ENCODE measurements at regions not wholly inside any gene's neighbourhood (a gene's known extent, or its start where the extent isn't known, plus 50 kb on each side); places are given as distances from the start of the nearest gene placed in this dataset.
"Not testable (repeated sequence)": the region's sequence is repeated elsewhere in the genome, so short reads cannot be mapped to it uniquely, and the experiment has no call there.

DNA sequence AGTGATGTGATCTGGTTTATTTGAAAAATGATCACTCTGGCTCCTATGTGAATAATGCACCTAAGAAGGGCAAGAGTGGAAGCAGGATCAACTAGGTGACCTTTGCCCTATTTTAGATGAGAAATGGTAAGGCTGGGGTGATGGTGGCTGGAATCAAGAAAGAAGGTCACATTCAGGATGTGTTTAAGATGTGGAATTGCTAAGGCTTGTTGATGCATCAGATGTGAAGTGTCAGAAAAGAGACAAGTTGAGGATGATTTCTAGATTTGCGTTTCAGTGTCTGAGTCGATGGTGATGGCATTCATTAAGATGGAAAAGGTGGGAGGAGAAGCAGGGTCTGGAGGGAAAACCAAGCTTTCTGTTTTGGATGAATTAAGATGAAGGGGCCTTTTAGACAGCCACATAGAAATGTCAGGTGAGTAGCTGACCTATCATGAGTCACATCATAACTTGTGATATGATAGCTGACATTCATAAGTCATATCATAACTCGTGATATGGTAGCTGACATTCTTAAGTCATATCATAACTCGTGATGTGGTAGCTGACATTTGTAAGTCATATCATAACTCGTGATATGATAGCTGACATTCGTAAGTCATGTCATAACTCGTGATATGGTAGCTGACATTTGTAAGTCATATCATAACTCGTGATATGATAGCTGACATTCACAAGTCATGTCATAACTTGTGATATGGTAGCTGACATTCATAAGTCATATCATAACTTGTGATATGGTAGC is 101.2 kb upstream of the SEC11C start:
- no peak for DNase-seq (ENCODE audit: low spot score)

DNA sequence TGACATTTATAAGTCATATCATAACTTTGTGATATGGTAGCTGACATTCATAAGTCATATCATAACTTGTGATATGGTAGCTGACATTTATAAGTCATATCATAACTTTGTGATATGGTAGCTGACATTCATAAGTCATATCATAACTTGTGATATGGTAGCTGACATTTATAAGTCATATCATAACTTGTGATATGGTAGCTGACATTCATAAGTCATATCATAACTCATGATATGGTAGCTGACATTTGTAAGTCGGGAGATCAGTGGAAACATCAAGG is 100.7 kb upstream of the SEC11C start:
- not testable (repeated sequence) for DNase-seq (ENCODE audit: low spot score)

DNA sequence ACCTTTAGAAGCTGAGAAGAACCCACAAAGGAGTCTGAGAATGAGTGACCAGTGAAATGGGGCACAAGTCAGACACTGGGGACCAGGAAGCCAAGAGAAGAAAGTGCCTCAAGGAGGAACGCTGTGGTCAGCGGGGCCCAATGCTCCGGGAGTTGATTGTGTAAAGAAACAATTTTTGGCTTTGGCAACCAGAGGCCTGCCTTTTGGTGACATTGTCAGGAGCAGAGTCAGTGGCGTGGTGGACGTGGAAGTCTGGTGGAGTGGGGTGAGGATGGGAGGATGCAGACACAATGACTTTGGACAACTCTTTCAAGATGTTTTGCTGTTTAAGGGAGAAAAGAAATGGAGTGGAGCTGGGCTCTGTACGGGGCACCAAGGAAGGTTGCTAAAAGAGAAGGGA is 100.2 kb upstream of the SEC11C start:
- no peak for DNase-seq (ENCODE audit: low spot score)

DNA sequence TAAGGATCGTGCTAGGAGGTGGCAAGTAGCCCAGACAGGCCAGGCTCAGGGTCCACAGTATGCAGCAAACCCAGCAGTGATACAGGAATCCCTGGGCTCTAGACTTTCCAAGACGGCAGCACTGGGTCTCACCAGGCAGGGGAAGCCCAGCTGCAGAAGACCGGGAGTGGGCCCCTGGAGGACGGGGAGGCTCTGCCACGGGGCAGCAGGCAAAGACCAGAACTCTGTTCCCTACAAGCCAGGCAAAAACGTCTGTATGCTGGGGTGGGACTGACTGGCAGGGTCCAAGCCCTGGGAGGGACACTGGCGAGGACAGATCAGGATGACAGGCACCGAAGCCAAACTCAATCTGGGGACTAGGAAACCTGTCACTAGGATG is 98.9 kb upstream of the SEC11C start:
- no peak for DNase-seq (ENCODE audit: low spot score)

DNA sequence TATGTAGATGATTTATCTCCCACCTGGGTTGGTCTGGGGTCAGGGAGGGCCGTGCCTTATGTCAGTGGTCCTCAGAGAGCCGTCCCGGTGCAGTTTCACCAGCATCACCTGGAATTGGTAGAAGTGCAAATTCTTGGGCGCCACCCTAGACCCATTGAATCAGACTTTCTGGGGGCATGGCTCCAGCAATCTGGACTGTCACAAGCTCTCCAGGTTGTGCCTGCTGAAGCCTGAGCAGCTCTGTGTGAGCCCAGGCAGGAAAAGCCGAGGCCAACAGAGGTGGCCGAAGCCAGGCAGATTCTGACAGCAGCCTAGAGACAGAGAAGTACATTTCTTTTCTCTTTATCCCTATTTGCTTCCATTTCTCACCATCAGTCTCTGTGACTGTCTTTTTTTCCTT is 98.4 kb upstream of the SEC11C start:
- no peak for DNase-seq (ENCODE audit: low spot score)

DNA sequence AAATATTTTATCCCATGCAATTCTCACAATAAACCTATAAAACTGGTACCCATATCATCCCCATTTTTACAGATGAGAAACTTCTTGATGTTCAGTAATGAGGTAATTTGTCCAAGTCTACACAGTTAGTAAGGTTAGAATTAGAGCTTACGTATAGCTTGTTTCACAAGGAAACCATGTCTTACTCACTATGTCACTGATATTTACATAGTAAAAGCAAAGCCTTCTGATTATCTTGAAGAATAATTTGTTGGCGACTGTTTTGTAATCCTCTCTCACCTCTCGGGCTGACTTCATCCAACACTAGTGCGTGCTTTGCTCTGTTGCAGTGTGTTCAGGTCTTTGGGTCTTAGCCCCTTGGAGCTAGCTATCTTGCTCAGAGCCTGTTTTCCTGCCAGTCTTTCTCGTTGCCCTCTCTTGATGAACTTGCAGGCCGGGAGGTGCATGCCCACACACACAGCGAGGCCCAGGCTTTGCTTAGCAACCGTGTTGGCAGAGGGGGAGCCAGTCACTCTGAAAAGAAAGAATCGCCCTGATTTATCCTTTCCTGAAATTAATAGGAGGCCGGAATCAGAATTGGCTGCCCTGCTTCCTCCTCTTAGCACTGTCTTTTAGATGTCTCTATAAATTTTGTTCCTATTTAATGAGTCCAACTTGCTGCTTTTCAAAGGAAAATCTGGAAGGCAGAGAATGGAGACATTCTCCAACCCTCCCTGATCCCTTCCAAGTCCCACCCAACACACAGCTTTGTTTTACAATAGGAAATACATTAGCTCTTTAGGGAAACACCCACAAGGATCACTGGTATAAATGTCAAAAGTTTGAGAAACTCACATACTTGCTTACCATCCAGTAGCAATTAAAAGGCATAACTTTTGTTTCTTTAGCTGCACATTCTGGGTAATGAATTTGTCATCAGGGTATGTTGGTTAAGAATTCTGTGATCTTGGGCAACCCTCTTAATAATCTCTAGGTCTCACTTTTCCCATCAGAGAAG is 97.6 kb upstream of the SEC11C start:
- DNase-seq (ENCODE audit: low spot score) = no peak

DNA sequence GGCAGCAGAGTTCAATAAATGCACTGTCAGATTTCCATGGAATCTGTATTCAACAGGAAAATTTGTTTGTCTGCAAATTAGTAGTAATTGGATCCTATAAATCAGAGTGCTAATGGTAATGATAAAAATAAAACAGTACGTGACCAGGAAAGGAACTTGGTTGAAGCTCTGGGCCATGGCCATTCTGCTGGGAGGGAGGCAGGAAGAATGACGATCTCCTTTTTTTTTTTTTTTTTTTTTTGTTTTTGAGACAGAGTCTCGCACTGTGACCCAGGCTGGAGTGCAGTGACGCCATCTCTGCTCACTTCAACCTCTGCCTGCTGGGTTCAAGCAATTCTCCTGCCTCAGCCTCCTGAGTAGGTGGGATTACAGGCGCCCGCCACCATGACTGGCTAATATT is 94.8 kb upstream of the SEC11C start:
- no peak for DNase-seq (ENCODE audit: low spot score)

DNA sequence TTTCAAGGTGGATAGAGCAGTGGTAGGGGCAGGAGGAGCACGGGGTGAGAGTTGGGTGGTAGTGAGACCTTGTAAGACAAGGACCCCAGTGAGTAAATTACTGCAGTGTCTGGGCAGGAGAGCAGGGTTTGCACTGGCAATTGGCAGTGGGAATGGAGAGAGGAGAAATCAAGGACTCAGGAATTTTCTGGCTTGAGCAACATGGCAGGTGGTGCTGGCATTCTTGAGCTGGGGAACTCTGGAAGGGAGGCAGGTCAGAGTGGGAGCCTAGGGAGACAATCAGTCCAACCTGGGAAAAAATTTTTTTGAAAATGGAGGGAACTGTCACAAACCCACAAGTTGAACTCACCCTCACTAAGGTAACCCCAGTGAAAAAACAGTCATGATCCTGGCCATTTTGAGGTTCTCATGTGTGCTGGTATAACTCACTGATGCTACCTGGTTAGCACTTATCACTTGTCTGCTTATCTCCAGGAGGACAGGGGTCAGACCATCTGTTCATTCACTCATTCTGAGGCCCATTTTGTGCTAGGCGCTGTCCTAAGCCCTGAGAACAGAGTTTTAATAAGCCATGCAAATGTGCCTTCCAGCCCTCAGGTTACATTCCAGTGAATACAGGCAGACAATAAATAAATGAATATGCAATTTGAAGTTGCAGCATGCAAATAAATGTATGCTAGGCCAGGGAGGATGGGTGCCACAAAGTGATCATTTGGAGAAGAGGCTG is 92.2 kb upstream of the SEC11C start:
- DNase-seq (ENCODE audit: low spot score) = no peak

DNA sequence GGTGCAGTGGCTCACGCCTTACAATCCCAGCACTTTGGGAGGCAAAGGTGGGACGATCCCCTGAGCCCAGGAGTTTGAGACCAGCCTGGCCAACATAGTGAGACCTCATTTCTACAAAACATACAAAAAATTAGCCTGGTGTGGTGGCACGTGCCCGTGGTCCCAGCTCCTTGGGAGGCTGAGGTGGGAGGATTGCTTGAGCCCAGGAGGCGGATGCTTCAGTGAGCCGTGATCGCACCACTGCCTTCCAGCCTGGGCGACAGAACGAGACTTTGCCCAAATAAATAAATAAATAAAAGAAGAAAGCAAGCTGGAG is 91.7 kb upstream of the SEC11C start:
- no peak for DNase-seq (ENCODE audit: low spot score)

DNA sequence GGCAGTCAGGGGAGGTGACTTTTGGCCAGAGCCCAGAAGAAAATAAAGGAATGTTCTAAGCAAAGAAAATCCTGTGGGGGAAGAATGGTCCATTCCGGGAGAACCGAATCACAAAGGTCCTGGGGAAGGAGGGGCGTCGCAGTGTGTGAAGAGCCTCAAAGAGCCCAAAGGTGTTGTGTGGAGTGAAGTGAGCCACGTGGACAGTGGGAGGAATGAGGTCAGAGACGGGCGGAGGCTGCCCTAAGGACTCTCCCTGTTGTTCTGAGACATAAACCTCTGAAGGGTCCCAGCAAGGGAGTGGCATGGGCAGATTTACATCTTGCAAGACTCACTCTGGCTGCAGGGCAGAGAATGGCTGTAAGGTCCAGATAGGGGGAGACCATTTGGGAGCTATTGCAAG is 91.3 kb upstream of the SEC11C start:
- no peak for DNase-seq (ENCODE audit: low spot score)

DNA sequence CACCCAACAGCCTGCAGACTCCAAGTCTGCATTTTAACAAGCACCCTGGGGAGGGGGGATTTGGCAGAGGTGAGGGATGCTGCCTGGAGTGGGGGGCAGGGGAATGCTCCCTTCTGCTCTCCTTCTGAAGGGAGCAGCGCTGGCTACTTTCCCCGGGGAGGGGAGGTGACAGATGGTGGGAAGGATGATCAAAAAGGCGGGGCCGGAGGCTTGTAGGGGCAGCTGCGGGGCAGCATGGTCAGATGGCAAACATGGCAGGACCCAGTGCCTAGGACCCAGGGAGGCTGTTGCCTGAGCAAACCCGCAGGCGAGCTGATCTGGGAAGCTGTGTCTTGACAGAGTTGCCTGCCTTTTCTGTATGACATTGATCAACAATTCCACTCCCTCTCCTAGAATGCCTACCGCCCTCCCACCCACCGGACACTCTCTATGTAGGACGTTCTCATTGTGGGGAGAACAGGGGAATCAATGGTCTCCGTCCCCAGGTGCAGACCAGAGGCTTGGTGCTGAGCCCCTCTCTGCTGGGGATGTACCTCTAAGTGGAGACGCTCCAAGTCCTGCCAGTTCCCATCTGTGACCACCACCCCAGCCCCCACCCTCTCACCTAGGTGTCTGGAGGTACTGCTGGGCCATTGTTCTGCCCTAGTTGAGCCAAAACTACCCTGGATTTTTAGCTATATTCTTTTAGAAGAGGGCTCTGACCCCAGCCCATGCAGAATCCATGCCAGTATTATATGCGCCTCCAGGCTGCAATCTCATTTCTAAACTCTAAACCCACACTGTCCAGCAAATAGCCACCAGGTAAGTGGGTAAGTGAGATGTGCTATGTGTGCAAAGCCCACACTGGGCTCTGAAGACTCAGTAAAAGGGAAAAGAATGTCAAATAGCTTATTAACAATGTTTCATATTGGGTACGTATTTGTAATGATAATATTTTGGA is 89.7 kb upstream of the SEC11C start:
- DNase-seq (ENCODE audit: low spot score) = no peak

DNA sequence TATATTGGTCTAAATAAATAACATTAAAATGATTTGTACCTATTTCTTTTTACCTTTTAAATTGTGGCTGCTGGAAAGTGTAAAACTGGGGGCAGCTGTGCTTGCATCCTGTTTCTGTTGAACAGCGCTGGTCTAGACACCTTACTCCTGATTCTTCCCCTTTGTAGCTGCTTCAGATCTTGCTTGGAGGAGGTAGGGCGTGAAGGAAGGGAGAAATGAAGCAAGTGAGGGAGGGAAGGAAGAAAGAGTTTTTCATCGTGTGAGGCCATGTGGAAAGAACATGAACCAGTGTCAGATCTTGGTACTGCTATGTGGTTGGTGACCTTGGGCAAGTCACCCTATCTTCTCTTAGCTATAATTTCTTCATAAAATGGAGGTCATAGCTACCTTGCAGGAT is 89.0 kb upstream of the SEC11C start:
- DNase-seq (ENCODE audit: low spot score) = peak; percentile 19

DNA sequence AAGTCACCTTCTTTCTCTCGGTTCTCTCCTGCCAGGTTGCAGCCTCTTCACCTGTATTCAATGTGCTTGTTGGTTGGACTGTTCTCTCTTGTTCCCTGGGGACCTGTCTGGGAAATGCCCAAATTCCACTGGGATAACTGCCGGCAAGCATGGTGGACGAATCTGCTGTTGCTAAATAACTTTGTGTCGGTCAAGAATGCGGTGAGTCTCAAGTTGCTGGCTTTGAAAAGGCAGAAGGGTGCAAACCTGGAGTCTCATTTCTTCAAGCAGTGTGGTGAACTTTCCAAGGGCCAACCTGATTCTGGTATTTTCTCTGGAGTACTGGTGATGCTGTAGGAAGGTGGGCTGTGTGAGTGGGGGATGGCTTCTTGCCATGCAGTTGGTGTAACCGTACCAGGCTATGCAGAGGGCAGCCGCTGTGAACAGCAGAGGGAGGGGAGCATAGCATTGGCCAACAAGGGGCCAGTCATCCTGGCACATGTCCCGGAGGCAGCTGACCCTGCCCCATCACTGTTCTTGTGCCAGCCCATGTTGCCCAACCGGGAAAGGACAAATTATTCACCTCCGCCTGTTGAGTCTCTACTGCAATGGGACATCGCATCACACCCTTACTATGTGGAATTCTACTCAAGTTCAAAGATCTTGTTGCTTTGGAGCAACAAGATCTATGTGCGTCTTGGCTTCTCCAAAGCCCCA is 88.1 kb upstream of the SEC11C start:
- DNase-seq (ENCODE audit: low spot score) = no peak

DNA sequence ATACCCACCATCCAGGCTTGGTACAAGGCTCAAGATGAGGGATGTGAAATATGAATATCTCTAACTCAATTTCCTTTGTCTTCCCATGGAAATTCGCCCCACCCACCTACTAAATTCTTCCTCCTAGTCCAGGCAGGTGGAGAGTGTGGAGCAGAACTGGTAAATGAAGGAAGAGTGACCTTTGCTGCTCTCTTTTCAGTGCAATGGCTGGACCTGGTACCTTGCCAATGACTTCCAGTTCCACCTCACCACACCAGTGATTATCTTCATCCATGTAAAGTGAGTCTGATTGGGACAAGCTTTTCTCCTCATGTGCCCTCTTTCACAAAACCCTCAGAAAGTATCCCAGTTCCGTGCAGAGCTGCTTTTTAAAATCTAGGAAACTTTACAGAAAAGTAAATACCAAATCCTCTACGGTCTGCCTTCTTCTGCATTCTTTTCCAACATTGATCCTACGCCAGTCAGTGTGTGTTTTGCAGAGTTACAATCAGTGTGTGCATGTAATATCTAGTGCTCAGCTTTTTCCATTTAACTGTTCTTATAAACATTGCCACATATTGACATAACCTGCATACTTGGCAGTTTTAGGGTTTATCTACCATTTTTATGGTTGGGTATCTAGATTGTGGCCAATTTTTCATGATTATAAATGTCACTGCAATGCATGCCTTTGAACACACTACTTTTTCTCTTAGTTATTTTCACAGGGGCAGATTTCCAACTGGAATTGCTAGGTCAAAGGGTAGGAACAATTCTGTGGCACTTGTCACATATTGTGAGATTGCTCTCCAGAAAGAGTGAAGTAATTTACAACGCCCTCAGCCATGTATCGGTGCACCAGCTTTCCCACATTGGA is 86.5 kb upstream of the SEC11C start:
- no peak for DNase-seq (ENCODE audit: low spot score)

DNA sequence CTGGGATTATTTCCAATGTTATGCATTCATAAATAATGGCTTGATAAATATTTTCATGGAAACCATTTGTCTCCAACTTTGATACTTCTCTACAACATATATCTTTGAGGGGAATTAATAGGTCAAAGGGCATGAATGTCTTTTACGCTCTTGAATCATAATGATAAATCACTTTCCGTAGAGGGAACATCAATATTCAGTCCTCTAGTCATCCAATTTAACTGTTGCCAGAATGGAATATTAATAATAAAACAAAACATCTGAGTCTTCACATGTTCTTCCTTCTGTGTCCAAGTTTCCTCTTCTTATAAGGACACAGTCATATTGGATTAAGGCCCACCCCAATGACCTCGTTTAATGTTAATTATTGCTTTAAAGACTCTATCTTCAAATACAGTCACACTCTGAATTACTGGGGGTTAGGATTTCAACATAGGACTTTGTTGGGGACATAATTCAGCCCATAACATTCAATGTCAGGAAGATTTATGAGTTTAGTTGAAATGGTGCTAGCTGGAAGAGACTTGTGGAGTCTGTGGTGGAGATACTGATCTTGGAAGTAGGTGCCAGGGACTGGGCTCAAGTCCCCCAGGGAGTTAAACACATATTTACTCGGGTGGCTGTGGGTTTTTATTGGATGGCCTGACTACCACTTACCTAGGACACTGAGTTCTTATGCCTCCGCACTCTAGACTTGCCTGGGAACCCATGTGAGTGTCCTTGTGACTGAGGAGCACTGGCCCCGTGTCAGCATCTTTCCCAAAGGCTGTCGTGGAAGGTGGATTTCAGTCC is 85.0 kb upstream of the SEC11C start:
- no peak for DNase-seq (ENCODE audit: low spot score)

DNA sequence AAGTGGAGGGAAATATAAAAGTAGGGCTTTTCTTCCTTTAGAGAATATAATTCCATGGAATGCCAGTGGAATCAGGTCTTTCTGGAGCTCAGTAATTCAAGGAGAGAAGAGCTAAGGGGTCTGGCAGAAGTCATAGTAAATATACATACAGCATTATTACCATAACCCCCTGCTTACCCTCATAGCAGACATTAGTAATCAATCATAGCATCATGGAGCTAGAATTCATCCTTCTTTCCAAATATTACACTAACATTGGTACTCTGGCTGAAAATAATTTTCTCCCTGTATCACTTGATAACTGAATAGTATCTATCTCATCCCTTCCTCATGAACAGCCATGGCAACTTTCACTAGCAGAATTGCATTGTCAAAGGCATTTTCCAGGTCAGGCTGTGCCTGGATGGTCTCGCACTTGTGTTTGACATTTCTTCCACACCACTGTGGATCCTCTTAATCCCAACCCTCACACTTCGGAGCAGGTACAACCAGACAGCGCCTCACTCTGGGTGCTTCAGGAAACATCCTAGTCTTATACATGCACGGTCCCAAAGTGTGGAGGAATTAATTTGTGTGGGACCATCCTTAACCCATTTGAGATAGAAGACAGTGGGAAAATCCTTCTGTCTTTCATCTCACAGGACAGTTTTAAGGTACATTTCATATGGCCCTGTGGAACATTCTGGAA is 84.2 kb upstream of the SEC11C start:
- no peak for DNase-seq (ENCODE audit: low spot score)

DNA sequence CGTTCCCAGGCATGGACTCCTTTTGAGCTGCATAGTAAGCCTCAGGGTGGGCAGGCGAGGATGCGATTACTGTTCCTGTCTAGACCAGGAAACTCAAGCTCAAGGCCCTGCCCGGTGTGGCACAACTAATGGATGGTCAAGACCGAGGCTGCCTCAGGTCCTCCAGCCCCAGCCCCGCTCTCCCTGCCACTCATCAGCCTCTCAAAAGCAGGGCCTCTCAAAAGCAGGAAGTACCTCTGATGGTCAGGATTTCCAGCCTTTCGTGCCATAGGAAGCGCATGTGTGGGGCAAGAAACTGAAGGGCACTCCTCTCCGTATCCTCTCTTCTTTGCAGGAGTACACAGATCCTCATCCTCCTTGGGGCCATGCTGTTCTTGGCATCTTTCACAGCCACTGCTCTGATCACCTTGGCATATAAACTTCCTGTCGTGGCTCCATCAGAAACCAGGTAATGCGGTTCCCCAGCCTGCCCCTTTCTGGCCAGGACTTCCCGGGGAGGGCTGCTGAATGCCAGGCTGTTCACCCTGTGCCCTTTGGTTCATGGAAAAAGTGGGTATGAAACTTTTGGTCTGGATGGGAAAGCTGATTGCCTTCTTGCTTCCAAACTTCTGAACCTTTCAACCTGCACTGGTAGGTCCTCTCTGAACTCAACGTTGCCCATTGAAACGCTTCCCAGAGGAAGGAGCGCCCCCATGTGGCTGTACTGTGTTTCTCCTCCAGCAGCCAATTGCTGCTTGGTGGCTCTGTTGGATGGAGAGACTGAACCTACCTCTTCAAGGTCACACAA is 82.8 kb upstream of the SEC11C start:
- DNase-seq (ENCODE audit: low spot score) = peak; percentile 55

DNA sequence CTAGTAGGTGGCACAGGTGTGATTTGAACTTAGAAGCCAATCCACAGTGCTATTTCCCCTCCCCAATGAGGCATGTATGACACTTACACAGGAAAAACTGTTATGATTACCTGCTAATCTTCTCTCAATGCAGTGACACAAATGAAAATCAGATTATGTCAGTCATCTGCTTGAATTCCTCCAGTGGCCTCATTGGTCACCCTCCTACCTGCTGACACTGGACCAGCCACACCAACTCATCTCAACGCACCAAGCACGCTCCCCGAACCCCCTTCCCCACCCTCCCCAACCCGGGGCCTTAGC is 82.2 kb upstream of the SEC11C start:
- DNase-seq (ENCODE audit: low spot score) = no peak
